GM12874 (cell line): ENCODE measurements at regions not wholly inside any gene's neighbourhood (a gene's known extent, or its start where the extent isn't known, plus 50 kb on each side); places are given as distances from the start of the nearest gene placed in this dataset.

Experiments
- CTCF ChIP-seq: IDR thresholded peaks from 2 replicates; pipeline ENCODE4 v1.5.1; 2011; ENCODE audit warnings: low read depth, mild to moderate bottlenecking, control low read depth, low read length, moderate library complexity; ENCODE audit not compliant: insufficient read depth

GRCh38 chr3:56867671-56868070 lies 65.9 kb upstream of the ARHGEF3 start:
- no peak for TF ChIP-seq CTCF

- TF ChIP-seq CTCF, result no peak
Observed at GRCh38 chr3:56864918-56865524, 63.3 kb upstream of the ARHGEF3 start.

GRCh38 chr3:56864090-56864489 lies 62.3 kb upstream of the ARHGEF3 start:
- TF ChIP-seq CTCF, result no peak

- TF ChIP-seq CTCF, result no peak
Observed at GRCh38 chr3:56862352-56863062, 60.8 kb upstream of the ARHGEF3 start.

GRCh38 chr3:56861511-56861910 lies 59.8 kb upstream of the ARHGEF3 start:
- TF ChIP-seq CTCF, result no peak

- TF ChIP-seq CTCF, result no peak
Observed at GRCh38 chr3:56860939-56861338, 59.2 kb upstream of the ARHGEF3 start.

GRCh38 chr3:56860351-56860750 lies 58.6 kb upstream of the ARHGEF3 start:
- TF ChIP-seq CTCF, result no peak
